NCI-H2196 (cell line): ENCODE measurements at regions not wholly inside any gene's neighbourhood (a gene's known extent, or its start where the extent isn't known, plus 50 kb on each side); places are given as distances from the start of the nearest gene placed in this dataset.
"Not testable (repeated sequence)": the region's sequence is repeated elsewhere in the genome, so short reads cannot be mapped to it uniquely, and the experiment has no call there.

Source experiments
- DNase-seq: peaks from one replicate; lab custom pipeline; 2025; ENCODE audit not compliant: unreplicated experiment; lab: John Stamatoyannopoulos, UW

- no peak for DNase-seq
Measured at GRCh38 chr6:66558189-66558588, 851.2 kb upstream of the EYS start.

- no peak for DNase-seq
Measured at GRCh38 chr6:66556936-66557335, 849.9 kb upstream of the EYS start.

DNA sequence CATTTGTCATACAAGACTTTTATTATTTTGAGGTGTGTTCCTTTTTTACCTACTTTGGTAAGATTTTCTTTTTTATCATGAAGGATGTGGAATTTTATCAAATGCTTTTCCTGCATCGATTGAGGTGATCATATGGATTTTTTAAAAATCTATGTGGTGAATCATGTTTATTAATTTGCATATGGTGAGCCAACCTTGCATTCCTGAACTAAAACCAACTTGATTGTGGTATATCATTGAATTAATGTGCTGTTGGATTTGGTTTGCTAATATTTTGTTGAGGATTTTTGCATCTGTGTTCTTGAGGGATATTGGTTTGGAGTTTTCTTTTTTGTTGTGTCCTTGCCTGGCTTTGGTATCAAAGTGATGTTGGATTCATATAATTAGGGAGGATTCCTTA, 848.1 kb upstream of the EYS start:
- DNase-seq = no peak

DNA sequence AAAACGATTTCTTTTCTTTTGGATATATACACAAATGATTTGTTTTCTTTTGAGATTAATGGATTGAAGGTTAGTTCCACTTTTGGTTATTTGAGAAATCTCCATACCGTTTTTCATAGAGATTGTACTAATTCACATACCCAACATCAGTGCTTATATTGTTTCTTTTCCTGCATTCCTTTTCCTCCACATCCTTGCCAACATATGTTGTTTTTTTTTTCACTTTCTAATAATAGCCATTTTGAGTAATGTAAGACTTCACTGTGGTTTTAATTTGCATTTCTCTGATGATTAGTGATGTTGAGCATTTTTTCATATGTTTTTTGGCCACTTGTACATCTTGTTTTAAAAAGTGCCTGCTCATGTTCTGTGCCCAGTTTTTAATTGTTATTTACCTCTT, 846.4 kb upstream of the EYS start:
- DNase-seq = no peak

GRCh38 chr6:66538551-66539135, 831.6 kb upstream of the EYS start:
- no peak for DNase-seq

- no peak for DNase-seq
Measured at GRCh38 chr6:66533921-66534404, 826.9 kb upstream of the EYS start.

- DNase-seq = no peak
Measured at GRCh38 chr6:66526061-66526460, 819.0 kb upstream of the EYS start.

GRCh38 chr6:66522864-66523263, 815.8 kb upstream of the EYS start:
- DNase-seq = no peak

DNA sequence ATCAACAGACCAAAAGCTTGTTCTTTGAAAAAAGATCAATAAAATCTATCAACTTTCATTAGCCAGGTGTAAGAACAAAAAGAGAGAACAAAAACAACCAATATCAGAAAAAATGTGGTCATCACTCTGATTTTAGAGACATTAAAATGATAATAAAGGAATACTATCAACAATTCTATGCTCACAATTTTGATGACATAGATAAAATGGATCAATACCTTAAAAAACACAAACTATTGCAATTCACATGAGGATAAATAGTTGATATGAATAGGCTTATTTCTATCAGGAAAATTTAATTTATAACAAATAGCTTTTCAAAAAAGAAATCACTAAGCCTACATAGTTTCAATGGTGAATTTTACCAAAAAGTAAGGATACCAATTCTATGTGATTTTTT, 809.4 kb upstream of the EYS start:
- DNase-seq = no peak

DNA sequence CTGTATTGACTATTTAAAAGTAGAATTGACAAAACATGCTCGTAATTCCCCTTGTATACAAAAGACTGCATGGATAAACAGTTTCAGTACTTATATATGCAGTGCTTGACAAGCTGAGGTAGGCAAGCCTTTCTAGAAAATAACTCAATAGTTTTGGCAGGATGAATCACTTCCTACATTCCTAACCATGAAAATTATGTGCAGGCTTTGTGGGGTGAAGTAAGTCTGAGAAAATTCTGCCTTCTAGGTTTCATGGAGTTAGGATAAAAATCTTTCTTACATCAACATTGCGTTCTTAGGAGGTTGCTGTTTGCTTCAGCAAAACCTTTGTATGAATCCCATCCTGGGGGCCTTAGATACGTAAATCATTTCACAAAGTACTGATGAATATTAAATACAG, 801.4 kb upstream of the EYS start:
- DNase-seq = no peak

DNA sequence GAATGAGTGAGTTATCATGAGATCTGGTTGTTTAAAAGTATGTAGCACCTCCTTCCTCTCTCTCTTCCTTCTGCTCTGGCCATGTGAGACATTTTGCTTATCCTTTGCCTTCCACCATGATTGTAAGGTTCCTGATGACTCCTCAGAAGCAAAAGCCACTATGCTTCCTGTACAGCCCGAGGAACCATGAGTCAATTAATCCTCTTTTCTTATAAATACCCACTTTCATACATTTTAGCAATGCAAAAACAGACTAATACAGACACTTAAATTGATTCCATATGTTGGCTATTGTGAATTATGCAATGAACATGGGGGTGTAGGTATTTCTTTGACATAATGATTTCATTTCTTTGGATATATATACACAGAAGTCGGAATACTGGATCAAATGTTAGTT, 792.8 kb upstream of the EYS start:
- DNase-seq = no peak

DNA sequence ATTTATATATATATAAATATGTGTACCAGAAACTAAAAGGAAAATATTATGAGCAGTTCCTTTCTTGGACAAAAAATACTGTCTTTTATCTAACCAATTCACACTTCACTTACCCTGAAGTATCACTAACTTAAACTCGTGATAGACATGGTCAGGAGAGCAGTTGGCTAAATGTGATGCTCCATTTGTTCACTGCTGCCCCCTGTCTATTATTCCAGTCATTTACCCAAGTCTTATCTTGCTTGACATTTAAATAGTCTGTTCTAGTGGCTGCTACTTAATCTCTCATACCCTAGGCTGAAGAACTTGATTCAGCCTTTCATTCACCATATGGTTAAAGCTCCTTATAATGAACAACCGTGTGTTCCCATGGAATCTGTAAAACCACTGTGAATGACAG, 789.6 kb upstream of the EYS start:
- peak; percentile 1 for DNase-seq

- DNase-seq = not testable (repeated sequence)
Measured at GRCh38 chr6:66494643-66495042, 787.6 kb upstream of the EYS start.

DNA sequence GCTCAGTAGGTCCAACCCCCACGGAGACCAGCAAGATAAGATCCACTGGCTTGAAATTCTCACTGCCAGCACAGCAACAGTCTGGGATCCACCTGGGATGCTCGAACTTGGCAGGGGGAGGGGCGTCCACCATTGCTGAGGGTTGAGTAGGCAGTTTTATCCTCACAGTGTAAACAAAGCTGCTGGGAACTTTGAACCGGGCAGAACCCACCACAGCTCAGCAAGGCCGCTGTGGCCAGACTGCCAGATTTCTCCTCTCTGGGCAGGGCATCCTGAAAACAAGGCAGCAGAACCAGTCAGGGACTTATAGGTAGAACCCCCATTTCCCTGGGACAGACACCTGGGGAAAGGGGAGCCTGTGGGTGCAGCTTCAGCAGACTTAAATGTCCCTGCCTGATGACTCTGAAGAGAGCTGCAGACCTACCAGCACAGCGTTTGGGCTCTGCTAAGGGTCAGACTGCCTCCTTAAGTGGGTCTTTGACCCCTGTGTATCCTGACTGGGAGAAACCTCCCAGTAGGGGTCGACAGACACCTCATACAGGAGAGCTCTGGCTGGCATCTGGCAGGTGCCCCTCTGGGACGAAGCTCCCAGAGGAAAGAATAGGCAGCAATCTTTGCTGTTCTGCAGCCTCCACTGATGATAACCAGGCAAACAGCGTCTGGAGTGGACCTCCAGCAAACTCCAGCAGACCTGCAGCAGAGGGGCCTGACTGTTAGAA, 782.4 kb upstream of the EYS start:
- no peak for DNase-seq

DNA sequence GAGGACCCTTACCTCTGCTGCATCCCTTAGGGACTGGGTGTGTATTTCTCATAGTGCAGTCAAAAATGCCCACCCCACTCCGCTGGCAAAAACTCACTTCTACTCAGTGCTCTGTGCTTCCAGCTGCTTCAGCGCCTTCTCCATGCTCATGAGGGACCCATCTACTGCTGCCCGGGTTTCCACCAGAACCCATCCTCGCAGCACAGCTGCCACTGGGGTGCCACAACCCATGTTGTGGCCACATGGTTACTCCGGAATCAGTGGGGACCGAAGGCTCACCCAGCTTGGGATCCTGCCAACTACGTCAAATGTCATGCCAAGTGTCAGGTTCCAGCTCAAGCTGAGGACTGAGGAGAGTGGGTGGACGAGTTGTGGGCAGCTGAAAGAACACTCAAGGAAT, 774.2 kb upstream of the EYS start:
- DNase-seq = no peak

GRCh38 chr6:66478705-66479104, 771.7 kb upstream of the EYS start:
- DNase-seq = no peak

DNA sequence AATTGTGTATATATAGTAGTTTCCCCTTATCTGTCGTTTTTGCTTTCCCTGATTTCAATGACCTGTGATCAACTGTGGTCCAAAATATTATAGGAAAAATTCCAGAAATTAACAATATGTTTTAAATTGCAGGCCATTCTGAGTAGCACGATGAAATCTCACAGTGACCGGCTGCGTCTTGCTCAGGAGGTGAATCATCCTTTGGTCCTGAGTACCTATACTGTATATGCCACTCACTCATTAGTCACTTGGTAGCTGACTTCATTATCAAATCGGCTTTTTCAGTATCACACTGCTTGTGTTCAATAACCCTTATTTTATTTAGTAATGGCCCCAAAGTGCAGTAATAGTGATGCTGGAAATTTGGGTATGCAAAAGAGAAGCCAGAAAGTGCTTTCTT, 728.3 kb upstream of the EYS start:
- no peak for DNase-seq

DNA sequence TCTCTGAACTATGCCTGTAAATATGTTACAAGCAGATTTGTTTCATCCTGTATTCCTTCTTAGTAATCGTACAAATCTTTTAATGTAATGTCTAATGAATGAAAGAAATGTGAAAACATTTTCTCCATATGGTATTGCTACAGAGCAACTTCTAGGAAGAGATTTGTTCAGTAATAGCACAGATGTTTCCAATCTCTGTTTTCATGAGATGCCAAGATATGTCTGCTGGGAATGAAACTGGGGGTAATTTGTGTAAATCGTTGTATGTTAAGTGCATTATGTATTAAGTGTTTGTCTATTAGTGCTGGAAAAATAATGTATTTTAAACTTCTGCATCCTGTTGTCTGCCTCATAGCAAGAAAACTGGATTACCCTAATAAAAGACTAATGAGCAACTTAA, 722.2 kb upstream of the EYS start:
- DNase-seq = no peak

- DNase-seq = no peak
Measured at GRCh38 chr6:66423047-66423446, 716.0 kb upstream of the EYS start.

DNA sequence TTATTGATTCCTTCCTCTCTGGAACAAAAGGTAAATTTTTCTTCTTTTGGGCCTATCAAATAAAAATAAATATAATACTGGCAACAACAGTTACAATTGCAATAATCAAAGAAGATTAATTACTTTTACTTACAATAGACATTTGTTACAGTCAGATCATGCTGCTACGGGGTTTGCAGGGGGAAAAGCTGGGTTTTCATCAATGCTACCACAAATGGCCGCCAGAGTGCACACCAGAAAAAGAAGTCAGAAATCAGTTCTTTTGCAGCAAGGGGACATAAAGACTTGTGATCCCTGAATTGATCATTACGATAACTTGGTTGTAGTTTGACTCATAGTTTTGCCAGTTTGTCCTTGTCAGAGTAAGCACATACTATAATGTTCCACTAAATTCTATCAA, 714.5 kb upstream of the EYS start:
- DNase-seq = no peak

GRCh38 chr6:66418906-66419305, 711.9 kb upstream of the EYS start:
- DNase-seq = no peak

- no peak for DNase-seq
Measured at GRCh38 chr6:66403966-66404365, 696.9 kb upstream of the EYS start.

DNA sequence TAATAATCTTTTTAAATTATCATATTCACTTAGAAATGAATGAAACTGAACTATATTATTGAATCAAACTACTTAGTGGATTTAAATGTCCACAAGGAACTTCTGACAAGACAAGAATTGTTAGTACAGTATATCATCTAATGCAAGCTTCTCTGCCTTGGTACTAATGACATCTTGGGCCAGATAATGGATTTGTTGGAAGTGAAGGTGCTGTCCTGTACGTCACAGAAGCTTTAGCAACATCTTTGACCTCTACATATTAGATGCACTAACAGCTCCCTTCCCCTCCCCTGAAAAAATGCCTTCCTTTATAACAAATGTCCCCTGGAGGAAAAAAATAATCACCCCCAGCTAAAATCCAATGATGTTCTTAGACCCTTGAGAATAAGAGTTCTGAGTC, 695.8 kb upstream of the EYS start:
- DNase-seq = no peak
